ENCODE measurements at regions not wholly inside any gene's neighbourhood (a gene's known extent, or its start where the extent isn't known, plus 50 kb on each side); places are given as distances from the start of the nearest gene placed in this dataset.

DNA sequence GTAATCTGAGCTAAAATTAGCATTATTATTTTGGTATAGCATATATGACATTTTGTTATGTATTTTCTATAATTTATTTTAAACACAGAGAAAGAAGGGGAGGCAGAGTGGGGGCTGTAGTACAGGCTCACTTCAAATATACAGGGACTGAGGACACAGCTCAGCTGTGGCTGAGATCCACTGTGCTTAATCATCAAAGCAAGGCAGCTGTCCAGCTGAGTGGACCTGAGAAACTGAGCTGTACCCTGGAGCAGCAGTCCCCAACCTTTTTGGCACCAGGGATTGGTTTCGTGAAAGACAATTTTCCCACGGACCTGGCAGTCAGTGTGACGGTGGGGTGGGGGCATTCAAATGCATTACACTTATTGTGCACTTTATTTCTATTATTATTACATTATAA lies 687.2 kb downstream of the RNF144A start:
- Histone ChIP-seq H3F3A (ENCODE audit: insufficient read depth, low read length, poor library complexity, severe bottlenecking) (no peaks in the 10 kb centered on the region), H3K9ac (ENCODE audit: low read length) (no peak overlapping the region), H4K20me1 (ENCODE audit: insufficient read depth) (no peaks in the 10 kb centered on the region), H3K36me3 (ENCODE audit: insufficient read depth, low read length) (no peaks in the 10 kb centered on the region), H3K27ac (ENCODE audit: low read length) (no peak overlapping the region), H3K27me3 (ENCODE audit: insufficient read depth, low read depth, low read length) (no peaks in the 10 kb centered on the region), H3K4me3 (ENCODE audit: low read length) (no peak overlapping the region), H3K9me3 (ENCODE audit: low read length) (no peaks in the 10 kb centered on the region), H3K9me2 (ENCODE audit: insufficient read depth, low read length) (no peaks in the 10 kb centered on the region), H3K79me2 (replicated peaks; ENCODE audit: insufficient read depth, low read length) (no peaks in the 10 kb centered on the region), H3K4me2 (ENCODE audit: low read length) (no peak overlapping the region), H2AFZ (ENCODE audit: low read depth, low read length) (no peak overlapping the region)
- TF ChIP-seq CTCF (IDR thresholded peaks at IDR 0.05; ENCODE audit: poor library complexity, severe bottlenecking): no peak
- TF ChIP-seq MXI1 (conservative IDR thresholded peaks at IDR 0.05; ENCODE audit: poor library complexity, severe bottlenecking): no peak
- no peak for TF ChIP-seq TAF1 (IDR thresholded peaks at IDR 0.05; ENCODE audit: low read depth)
- no peak for TF ChIP-seq EP300 (conservative IDR thresholded peaks at IDR 0.05; ENCODE audit: poor library complexity, severe bottlenecking)
- no peak for TF ChIP-seq SMC3 (conservative IDR thresholded peaks at IDR 0.05; ENCODE audit: poor library complexity)

- no peak overlapping the region for H3K27ac ChIP-seq (ENCODE audit: low read length)
- TF ChIP-seq, protein P1, sequence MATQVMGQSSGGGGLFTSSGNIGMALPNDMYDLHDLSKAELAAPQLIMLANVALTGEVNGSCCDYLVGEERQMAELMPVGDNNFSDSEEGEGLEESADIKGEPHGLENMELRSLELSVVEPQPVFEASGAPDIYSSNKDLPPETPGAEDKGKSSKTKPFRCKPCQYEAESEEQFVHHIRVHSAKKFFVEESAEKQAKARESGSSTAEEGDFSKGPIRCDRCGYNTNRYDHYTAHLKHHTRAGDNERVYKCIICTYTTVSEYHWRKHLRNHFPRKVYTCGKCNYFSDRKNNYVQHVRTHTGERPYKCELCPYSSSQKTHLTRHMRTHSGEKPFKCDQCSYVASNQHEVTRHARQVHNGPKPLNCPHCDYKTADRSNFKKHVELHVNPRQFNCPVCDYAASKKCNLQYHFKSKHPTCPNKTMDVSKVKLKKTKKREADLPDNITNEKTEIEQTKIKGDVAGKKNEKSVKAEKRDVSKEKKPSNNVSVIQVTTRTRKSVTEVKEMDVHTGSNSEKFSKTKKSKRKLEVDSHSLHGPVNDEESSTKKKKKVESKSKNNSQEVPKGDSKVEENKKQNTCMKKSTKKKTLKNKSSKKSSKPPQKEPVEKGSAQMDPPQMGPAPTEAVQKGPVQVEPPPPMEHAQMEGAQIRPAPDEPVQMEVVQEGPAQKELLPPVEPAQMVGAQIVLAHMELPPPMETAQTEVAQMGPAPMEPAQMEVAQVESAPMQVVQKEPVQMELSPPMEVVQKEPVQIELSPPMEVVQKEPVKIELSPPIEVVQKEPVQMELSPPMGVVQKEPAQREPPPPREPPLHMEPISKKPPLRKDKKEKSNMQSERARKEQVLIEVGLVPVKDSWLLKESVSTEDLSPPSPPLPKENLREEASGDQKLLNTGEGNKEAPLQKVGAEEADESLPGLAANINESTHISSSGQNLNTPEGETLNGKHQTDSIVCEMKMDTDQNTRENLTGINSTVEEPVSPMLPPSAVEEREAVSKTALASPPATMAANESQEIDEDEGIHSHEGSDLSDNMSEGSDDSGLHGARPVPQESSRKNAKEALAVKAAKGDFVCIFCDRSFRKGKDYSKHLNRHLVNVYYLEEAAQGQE (IDR thresholded peaks at IDR 0.05; ENCODE audit: borderline replicate concordance): no peak
- TF ChIP-seq EZH2 (IDR thresholded peaks at IDR 0.05; ENCODE audit: borderline replicate concordance, insufficient read depth, low read length, poor library complexity, severe bottlenecking) (no peak), RAD21 (conservative IDR thresholded peaks at IDR 0.05) (no peak), EP300 (conservative IDR thresholded peaks at IDR 0.05; ENCODE audit: poor library complexity, severe bottlenecking) (no peak), CTCF (IDR thresholded peaks at IDR 0.05; ENCODE audit: poor library complexity, severe bottlenecking) (no peak), POLR2AphosphoS5 (IDR thresholded peaks at IDR 0.05) (no peak), TAF1 (IDR thresholded peaks at IDR 0.05; ENCODE audit: low read depth) (no peak), SMC3 (conservative IDR thresholded peaks at IDR 0.05; ENCODE audit: poor library complexity) (no peak), MXI1 (conservative IDR thresholded peaks at IDR 0.05; ENCODE audit: poor library complexity, severe bottlenecking) (no peak)
- no peaks in the 10 kb centered on the region for H3K9me3 ChIP-seq (ENCODE audit: low read length)
- H3F3A ChIP-seq (ENCODE audit: insufficient read depth, low read length, poor library complexity, severe bottlenecking): no peaks in the 10 kb centered on the region
- no peak overlapping the region for H2AFZ ChIP-seq (ENCODE audit: low read depth, low read length)
- H3K9me2 ChIP-seq (ENCODE audit: insufficient read depth, low read length): no peaks in the 10 kb centered on the region
- no peak overlapping the region for H3K4me2 ChIP-seq (ENCODE audit: low read length)
- no peak overlapping the region for H3K4me3 ChIP-seq (ENCODE audit: low read length)
- no peak overlapping the region for H3K9ac ChIP-seq (ENCODE audit: low read length)
- H4K20me1 ChIP-seq (ENCODE audit: insufficient read depth): no peaks in the 10 kb centered on the region
- H3K36me3 ChIP-seq (ENCODE audit: insufficient read depth, low read length): no peaks in the 10 kb centered on the region
- no peaks in the 10 kb centered on the region for H3K27me3 ChIP-seq (ENCODE audit: insufficient read depth, low read depth, low read length)
- no peaks in the 10 kb centered on the region for H3K79me2 ChIP-seq (replicated peaks; ENCODE audit: insufficient read depth, low read length)
These were observed 690.4 kb downstream of the RNF144A start for GRCh38 chr2:7607441-7608173.

All from neural cell (in vitro differentiated cells).